ENCODE measurements at regions not wholly inside any gene's neighbourhood (a gene's known extent, or its start where the extent isn't known, plus 50 kb on each side); places are given as distances from the start of the nearest gene placed in this dataset.

- no peak for DNase-seq (ENCODE audit: extremely low read depth, insufficient read length)
- TF ChIP-seq CTCF (IDR thresholded peaks at IDR 0.05; ENCODE audit: insufficient read depth, low read length, poor library complexity, severe bottlenecking): no peak
- Histone ChIP-seq H3K27me3 (replicated peaks; ENCODE audit: control insufficient read depth, insufficient read depth, low read length) (no peaks in the 10 kb centered on the region), H3K36me3 (ENCODE audit: control insufficient read depth, insufficient read depth, low read length) (no peaks in the 10 kb centered on the region), H3K4me3 (replicated peaks; ENCODE audit: low read depth, low read length) (no peak overlapping the region)
These were observed 306.8 kb downstream of the PDHA2 start for GRCh38 chr4:96146686-96147085.

- DNase-seq (ENCODE audit: extremely low read depth, insufficient read length): no peak
- Histone ChIP-seq H3K36me3 (ENCODE audit: control insufficient read depth, insufficient read depth, low read length) (no peaks in the 10 kb centered on the region), H3K4me3 (replicated peaks; ENCODE audit: low read depth, low read length) (no peak overlapping the region), H3K27me3 (replicated peaks; ENCODE audit: control insufficient read depth, insufficient read depth, low read length) (no peaks in the 10 kb centered on the region)
- TF ChIP-seq CTCF (IDR thresholded peaks at IDR 0.05; ENCODE audit: insufficient read depth, low read length, poor library complexity, severe bottlenecking): no peak
These were observed 310.0 kb downstream of the PDHA2 start for GRCh38 chr4:96149894-96150293.

- Histone ChIP-seq H3K27me3 (replicated peaks; ENCODE audit: control insufficient read depth, insufficient read depth, low read length) (no peaks in the 10 kb centered on the region), H3K4me3 (replicated peaks; ENCODE audit: low read depth, low read length) (no peak overlapping the region), H3K36me3 (ENCODE audit: control insufficient read depth, insufficient read depth, low read length) (no peaks in the 10 kb centered on the region)
- no peak for DNase-seq (ENCODE audit: extremely low read depth, insufficient read length)
- TF ChIP-seq CTCF (IDR thresholded peaks at IDR 0.05; ENCODE audit: insufficient read depth, low read length, poor library complexity, severe bottlenecking): no peak
These were observed 310.6 kb downstream of the PDHA2 start for GRCh38 chr4:96150466-96150865.

DNA sequence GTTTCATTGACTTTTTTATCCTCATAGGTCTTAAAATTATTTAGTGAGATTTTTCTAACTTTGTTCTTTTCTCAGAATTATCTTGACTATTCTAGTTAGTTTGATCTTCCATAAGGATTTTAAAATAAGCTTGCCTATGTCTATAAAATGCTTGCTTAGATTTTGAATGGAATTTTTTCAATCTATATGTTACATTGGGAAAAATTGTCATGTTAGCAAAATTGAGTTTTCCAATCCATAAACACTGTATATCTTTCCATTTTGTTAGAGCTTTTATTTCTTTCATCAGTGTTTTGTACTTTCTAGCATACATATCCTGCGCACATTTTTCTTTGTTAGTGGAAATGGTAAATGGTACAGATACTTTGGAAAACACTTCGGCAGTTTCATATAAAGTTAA is 312.9 kb downstream of the PDHA2 start:
- no peaks in the 10 kb centered on the region for H3K36me3 ChIP-seq (ENCODE audit: control insufficient read depth, insufficient read depth, low read length)
- no peak for TF ChIP-seq CTCF (IDR thresholded peaks at IDR 0.05; ENCODE audit: insufficient read depth, low read length, poor library complexity, severe bottlenecking)
- no peaks in the 10 kb centered on the region for H3K27me3 ChIP-seq (replicated peaks; ENCODE audit: control insufficient read depth, insufficient read depth, low read length)
- H3K4me3 ChIP-seq (replicated peaks; ENCODE audit: low read depth, low read length): no peak overlapping the region
- no peak for DNase-seq (ENCODE audit: extremely low read depth, insufficient read length)

GRCh38 chr4:96154676-96155075 is 314.8 kb downstream of the PDHA2 start:
- no peak for DNase-seq (ENCODE audit: extremely low read depth, insufficient read length)
- no peaks in the 10 kb centered on the region for H3K27me3 ChIP-seq (replicated peaks; ENCODE audit: control insufficient read depth, insufficient read depth, low read length)
- H3K4me3 ChIP-seq (replicated peaks; ENCODE audit: low read depth, low read length): no peak overlapping the region
- H3K36me3 ChIP-seq (ENCODE audit: control insufficient read depth, insufficient read depth, low read length): no peaks in the 10 kb centered on the region
- TF ChIP-seq CTCF (IDR thresholded peaks at IDR 0.05; ENCODE audit: insufficient read depth, low read length, poor library complexity, severe bottlenecking): no peak

- Histone ChIP-seq H3K27me3 (replicated peaks; ENCODE audit: control insufficient read depth, insufficient read depth, low read length) (no peaks in the 10 kb centered on the region), H3K4me3 (replicated peaks; ENCODE audit: low read depth, low read length) (no peak overlapping the region), H3K36me3 (ENCODE audit: control insufficient read depth, insufficient read depth, low read length) (no peaks in the 10 kb centered on the region)
- DNase-seq (ENCODE audit: extremely low read depth, insufficient read length): no peak
- no peak for TF ChIP-seq CTCF (IDR thresholded peaks at IDR 0.05; ENCODE audit: insufficient read depth, low read length, poor library complexity, severe bottlenecking)
These were observed 322.7 kb downstream of the PDHA2 start for GRCh38 chr4:96162636-96163035.

Measured in GM06990 (cell line).